Activated CD8-positive, alpha-beta T cell treated with anti-CD3 and anti-CD28 coated beads for 36 hours (primary cell): ENCODE measurements at regions not wholly inside any gene's neighbourhood (a gene's known extent, or its start where the extent isn't known, plus 50 kb on each side); places are given as distances from the start of the nearest gene placed in this dataset.

Experiments used
- ATAC-seq: fragments of 200-7000 bp; cut with Tn5 transposase; one replicate; pipeline ENCODE4 v1.10.0; 2021; ENCODE audit warnings: mild to moderate bottlenecking, moderate library complexity
- CTCF ChIA-PET: fragments of 350-600 bp; sonication (Branson Sonifier 250); formaldehyde crosslinking; loops from one replicate; lab custom pipeline; 2021; ENCODE audit warnings: antibody characterized with exemption; lab: Charles Lee
- POLR2A ChIA-PET: fragments of 350-600 bp; sonication (Branson Sonifier 250); formaldehyde crosslinking; loops from one replicate; lab custom pipeline; 2021; ENCODE audit warnings: antibody characterized with exemption; lab: Charles Lee
- DNase-seq: peaks from one replicate; pipeline ENCODE4 v3.0.0-alpha.2; 2020
- H3K27ac Mint-ChIP-seq: one replicate; pipeline ENCODE4 v1.8.0; 2021; ENCODE audit warnings: mild to moderate bottlenecking, mixed read lengths
- H3K27me3 Mint-ChIP-seq: one replicate; pipeline ENCODE4 v1.8.0; 2021; ENCODE audit warnings: mixed read lengths
- H3K36me3 Mint-ChIP-seq: one replicate; pipeline ENCODE4 v1.8.0; 2021; ENCODE audit warnings: low read depth, mixed read lengths
- H3K4me1 Mint-ChIP-seq: one replicate; pipeline ENCODE4 v1.8.0; 2021; ENCODE audit warnings: low read depth, mixed read lengths
- H3K4me3 Mint-ChIP-seq: one replicate; pipeline ENCODE4 v1.8.0; 2021; ENCODE audit warnings: mild to moderate bottlenecking, moderate library complexity, mixed read lengths
- H3K9me3 Mint-ChIP-seq: one replicate; pipeline ENCODE4 v1.8.0; 2021; ENCODE audit warnings: mixed read lengths
- CTCF ChIP-seq: fragments of 200-600 bp; IDR thresholded peaks from one replicate; pipeline ENCODE4 v1.8.0; 2022; ENCODE audit warnings: antibody characterized with exemption, mild to moderate bottlenecking
- intact Hi-C: fragments of 100-400 bp; cut with micrococcal nuclease; formaldehyde crosslinking; loops from one replicate; pipeline ENCODE4 v1.10.0; 2022

DNA sequence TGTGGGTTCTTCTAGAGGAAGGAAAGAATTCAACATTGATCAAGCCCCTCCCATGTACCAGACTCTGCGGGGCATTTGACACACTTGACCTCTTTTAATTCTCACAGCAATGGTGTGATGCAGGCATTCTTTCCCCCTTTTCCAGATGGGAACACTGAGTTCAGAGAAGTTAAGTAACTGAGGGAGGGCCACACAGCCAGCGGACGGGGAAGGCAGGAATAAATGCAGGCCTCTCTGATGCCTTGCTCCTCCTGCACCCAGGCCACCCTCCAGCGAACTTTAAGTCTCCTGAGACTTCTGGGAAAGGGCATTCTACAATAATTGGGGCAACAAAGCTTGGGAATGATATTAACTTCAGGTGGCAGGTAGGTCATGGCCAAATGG lies 227.4 kb downstream of the UACA start:
- ATAC-seq, result no peak
- no peaks in the 10 kb centered on the region for H3K36me3 Mint-ChIP-seq
- ChIA-PET POLR2A (interaction anchor here (0.8 to 2.7 kb wide), 10 partner anchors 9 to 1081 kb away, joined by 3 to 12 read pairs (median 3); no protein-coding TSS in a partner anchor), CTCF (interaction anchor here (0.8 to 4.6 kb wide), 9 partner anchors 12 to 69 kb away, joined by 3 to 15 read pairs (median 4); no protein-coding TSS in a partner anchor)
- H3K27ac Mint-ChIP-seq, result peak overlapping the region; percentile 89
- H3K4me1 Mint-ChIP-seq, result peaks cover 46% of the 10 kb centered on the region
- no peaks in the 10 kb centered on the region for H3K27me3 Mint-ChIP-seq
- TF ChIP-seq CTCF, result no peak
- intact Hi-C loops, result no loop called here
- no peaks in the 10 kb centered on the region for H3K9me3 Mint-ChIP-seq
- H3K4me3 Mint-ChIP-seq, result peak overlapping the region; percentile 81
- DNase-seq, result no peak

DNA sequence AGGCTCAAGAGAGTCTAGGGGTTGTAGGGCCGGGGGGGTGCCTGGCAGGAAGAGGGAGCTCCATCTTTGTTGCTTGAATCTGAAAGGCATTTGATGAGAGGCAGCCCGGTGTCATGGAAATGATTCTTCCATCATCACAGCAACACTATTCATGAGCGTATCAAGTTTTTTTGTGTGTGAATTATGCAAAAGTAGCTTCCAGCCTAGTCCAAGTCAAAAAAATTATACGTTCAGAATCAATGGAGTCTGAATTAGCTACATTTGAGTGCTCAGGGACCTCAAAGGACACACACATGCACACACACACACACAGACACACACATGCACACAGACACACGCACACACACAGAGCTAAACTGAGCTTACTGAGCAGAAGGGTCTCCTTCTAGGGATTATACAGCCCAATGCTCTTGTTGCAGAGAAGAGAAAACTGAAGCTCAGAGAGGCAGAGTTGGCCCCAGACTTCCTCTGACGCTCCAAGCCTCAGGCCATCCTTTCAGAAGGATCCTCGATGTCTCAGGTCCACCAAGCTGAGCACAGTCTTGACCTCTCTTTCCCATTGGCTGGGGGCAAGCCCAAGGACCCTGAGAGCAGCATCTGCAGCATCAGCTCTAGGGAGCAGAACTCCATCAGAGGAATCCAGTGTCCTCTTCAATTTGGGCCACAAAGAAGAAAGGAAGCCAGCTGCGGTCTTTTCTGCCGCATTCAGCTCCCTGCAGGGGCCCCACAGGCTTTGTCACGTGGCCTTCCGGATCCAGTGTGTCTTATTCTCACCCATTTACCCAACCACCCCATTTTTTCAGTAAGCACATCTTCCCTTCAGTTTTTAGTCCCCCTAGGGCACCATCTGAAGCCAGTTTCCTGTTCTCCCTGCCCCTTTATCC lies 228.0 kb downstream of the UACA start:
- POLR2A ChIA-PET, result interaction anchor here (0.8 to 2.7 kb wide), 17 partner anchors 9 to 1080 kb away, joined by 3 to 12 read pairs (median 3); no protein-coding TSS in a partner anchor
- no peak for TF ChIP-seq CTCF
- Mint-ChIP-seq H3K9me3 (no peaks in the 10 kb centered on the region), H3K27me3 (no peaks in the 10 kb centered on the region), H3K4me1 (peaks cover 48% of the 10 kb centered on the region), H3K4me3 (peak overlapping the region; percentile 81), H3K27ac (peak overlapping the region; percentile 89), H3K36me3 (no peaks in the 10 kb centered on the region)
- DNase-seq (peak; percentile 80), ATAC-seq (peak; percentile 77)
- intact Hi-C loops, result no loop called here
- CTCF ChIA-PET, result interaction anchor here (1.0 to 4.6 kb wide), 11 partner anchors 12 to 68 kb away, joined by 3 to 15 read pairs (median 4); no protein-coding TSS in a partner anchor

DNA sequence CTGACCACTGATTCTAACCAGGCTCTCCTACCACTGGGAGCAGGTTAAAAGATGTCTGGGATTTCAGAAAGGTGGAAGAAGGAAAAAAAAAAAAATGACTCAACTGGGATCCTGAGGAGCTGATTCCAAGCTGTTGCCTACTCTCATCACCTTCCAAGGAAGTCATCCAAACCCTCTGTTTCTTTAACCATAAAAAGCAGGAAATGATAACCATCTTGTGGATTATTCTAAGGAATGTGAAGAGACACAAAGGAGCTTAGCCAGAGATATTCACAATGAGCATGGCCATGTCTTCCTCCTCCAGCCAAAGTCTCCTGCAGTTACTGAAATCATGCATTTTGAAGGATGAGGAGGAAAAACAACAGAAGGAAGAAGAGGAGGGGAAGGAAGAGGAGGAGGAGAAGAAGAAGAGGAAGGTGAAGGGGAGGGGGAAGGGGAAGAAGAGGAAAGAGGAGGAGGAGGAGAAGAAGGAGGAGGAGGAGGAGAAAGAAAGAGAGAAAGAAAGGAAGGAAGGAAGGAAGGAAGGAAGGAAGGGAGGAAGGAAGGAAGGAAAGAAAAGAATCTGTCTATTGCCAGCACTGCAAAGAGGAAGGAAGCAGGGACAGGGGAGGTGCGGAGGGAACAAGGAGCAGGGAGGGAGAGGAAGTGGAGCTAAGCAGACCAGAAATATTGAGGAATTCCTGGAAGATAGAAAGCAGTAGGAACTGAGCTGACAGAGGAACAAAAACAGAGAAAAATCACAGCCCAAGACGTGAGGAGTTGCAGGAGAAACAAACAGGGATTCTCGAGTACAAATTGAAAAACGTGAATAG lies 229.2 kb downstream of the UACA start:
- ChIA-PET POLR2A (interaction anchor here (0.7 to 2.7 kb wide), 10 partner anchors 11 to 1716 kb away, joined by 3 to 12 read pairs (median 3); no protein-coding TSS in a partner anchor), CTCF (interaction anchor here (0.6 to 4.6 kb wide), 7 partner anchors 21 to 67 kb away, joined by 3 to 15 read pairs (median 3); no protein-coding TSS in a partner anchor)
- Mint-ChIP-seq H3K4me1 (peaks cover 59% of the 10 kb centered on the region), H3K27ac (peak overlapping the region; percentile 89), H3K36me3 (no peaks in the 10 kb centered on the region), H3K27me3 (no peaks in the 10 kb centered on the region), H3K9me3 (no peaks in the 10 kb centered on the region), H3K4me3 (peak overlapping the region; percentile 81)
- intact Hi-C loops, result no loop called here
- TF ChIP-seq CTCF, result no peak
- DNase-seq, result no peak
- ATAC-seq, result no peak

DNA sequence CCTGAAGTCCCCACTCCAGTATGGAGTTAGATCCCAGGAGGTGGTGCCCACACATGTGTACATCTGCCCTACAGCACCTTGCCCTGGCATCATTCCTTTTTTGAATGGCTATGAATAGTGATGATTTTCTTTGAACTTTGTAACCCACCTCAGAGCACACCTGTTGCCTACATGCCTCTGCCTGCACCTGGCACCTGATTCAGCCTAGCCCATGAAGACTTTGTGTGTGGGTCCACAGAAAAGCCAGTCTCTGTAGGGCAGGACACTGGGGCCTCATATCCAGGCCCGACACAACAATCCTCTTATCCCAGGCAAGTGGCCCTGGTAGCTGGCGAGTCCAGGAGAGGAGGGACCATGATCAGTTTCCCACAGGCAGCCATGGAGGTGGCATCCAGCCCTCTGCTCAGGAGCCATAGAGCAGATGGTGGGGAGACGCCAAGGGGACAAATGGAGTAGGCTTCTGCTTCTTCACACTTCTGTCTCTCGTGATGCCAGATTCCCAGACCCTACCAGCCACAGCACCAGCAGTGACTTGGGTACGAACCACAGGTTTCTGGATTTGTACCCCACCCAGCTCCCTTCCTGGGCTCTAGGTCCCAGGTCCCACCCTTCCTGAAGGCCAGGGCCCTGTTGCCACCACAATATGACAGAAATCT lies 230.7 kb downstream of the UACA start:
- H3K27ac Mint-ChIP-seq, result no peak overlapping the region

More for the DNA sequence above, 230.7 kb downstream of the UACA start:
- H3K27me3 Mint-ChIP-seq, result no peaks in the 10 kb centered on the region
- no peak overlapping the region for H3K4me3 Mint-ChIP-seq
- intact Hi-C loops, result no loop called here
- ChIA-PET CTCF (interaction anchor here (1.0 to 1.2 kb wide), 3 partner anchors 19 to 45 kb away, joined by 3 to 5 read pairs (median 4); no protein-coding TSS in a partner anchor), POLR2A (no interaction called here)
- H3K4me1 Mint-ChIP-seq, result peaks cover 68% of the 10 kb centered on the region
- DNase-seq (no peak), ATAC-seq (no peak)
- no peak for TF ChIP-seq CTCF
- H3K36me3 Mint-ChIP-seq, result peaks cover 2% of the 10 kb centered on the region
- H3K9me3 Mint-ChIP-seq, result peaks cover 3% of the 10 kb centered on the region
